ENCODE measurements at regions not wholly inside any gene's neighbourhood (a gene's known extent, or its start where the extent isn't known, plus 50 kb on each side); places are given as distances from the start of the nearest gene placed in this dataset.
A peak's percentile ranks its signal among the peaks of the same experiment; 100 is the strongest.

GRCh38 chr11:27213232-27213660 is 149.8 kb downstream of the CCDC34 start:
- no peak for DNase-seq

GRCh38 chr11:27212248-27212780 is 150.7 kb downstream of the CCDC34 start:
- DNase-seq: no peak

- DNase-seq: no peak
Observed at GRCh38 chr11:27211370-27212127, 151.5 kb downstream of the CCDC34 start.

GRCh38 chr11:27210531-27210930 is 152.5 kb downstream of the CCDC34 start:
- DNase-seq: no peak

- no peak for DNase-seq
Observed at GRCh38 chr11:27209562-27210005, 153.4 kb downstream of the CCDC34 start.

GRCh38 chr11:27208846-27209245 is 154.2 kb downstream of the CCDC34 start:
- DNase-seq: no peak

- DNase-seq: no peak
Observed at GRCh38 chr11:27207025-27207650, 155.9 kb downstream of the CCDC34 start.

- DNase-seq: no peak
Observed at GRCh38 chr11:27205779-27206570, 157.0 kb downstream of the CCDC34 start.

GRCh38 chr11:27205250-27205649 is 157.8 kb downstream of the CCDC34 start:
- no peak for DNase-seq

- DNase-seq: peak in 1 of 5 experiments; percentile 7
Observed at GRCh38 chr11:27204529-27204928, 158.5 kb downstream of the CCDC34 start.

GRCh38 chr11:27203077-27203647 is 159.9 kb downstream of the CCDC34 start:
- DNase-seq: no peak

- no peak for DNase-seq
Observed at GRCh38 chr11:27201454-27202302, 161.1 kb downstream of the BBOX1 start.

- peak in 1 of 5 experiments; percentile 1 for DNase-seq
Observed at GRCh38 chr11:27200779-27201453, 160.3 kb downstream of the BBOX1 start.

GRCh38 chr11:27196203-27196897 is 155.7 kb downstream of the BBOX1 start:
- no peak for DNase-seq

GRCh38 chr11:27195837-27196202 is 155.2 kb downstream of the BBOX1 start:
- DNase-seq: no peak

GRCh38 chr11:27194976-27195375 is 154.4 kb downstream of the BBOX1 start:
- no peak for DNase-seq

GRCh38 chr11:27193434-27194225 is 153.0 kb downstream of the BBOX1 start:
- no peak for DNase-seq

- DNase-seq: no peak
Observed at GRCh38 chr11:27192184-27192583, 151.6 kb downstream of the BBOX1 start.

- DNase-seq: no peak
Observed at GRCh38 chr11:27191639-27192038, 151.0 kb downstream of the BBOX1 start.

GRCh38 chr11:27188696-27189095 is 148.1 kb downstream of the BBOX1 start:
- DNase-seq: no peak

Measured in T-helper 2 cell (primary cell).